Adrenal gland (tissue), 9 donors: ENCODE measurements at regions not wholly inside any gene's neighbourhood (a gene's known extent, or its start where the extent isn't known, plus 50 kb on each side); places are given as distances from the start of the nearest gene placed in this dataset.

Experiments
- DNase-seq, 7 donors: peaks; one replicate each; pipeline ENCODE4 v3.0.0-alpha.2; 2019 to 2020
- H3K27ac ChIP-seq, 5 donors: fragments of 200-600 bp; sonication (generic) in 4 of 5; 1 replicate in 3 of 5; 2 replicates in 2 of 5; pipeline versions ENCODE4 v1.5.1 to v1.8.0; 2016 to 2020; ENCODE audit warnings: mild to moderate bottlenecking in 1 of 5
- H3K27me3 ChIP-seq: fragments of 200-600 bp; 2 replicates; pipeline ENCODE4 v1.8.0; 2021
- H3K36me3 ChIP-seq, 2 donors: fragments of 200-600 bp; replicated peaks in 1 of 2; 1 replicate in 1 of 2; 2 replicates in 1 of 2; pipeline versions ENCODE4 v1.5.1 to v1.8.0; 2018 to 2022
- H3K4me1 ChIP-seq, 2 donors: fragments of 200-600 bp; replicated peaks in 1 of 2; 1 replicate in 1 of 2; 2 replicates in 1 of 2; pipeline versions ENCODE4 v1.5.1 to v1.8.0; 2018 to 2021
- H3K4me3 ChIP-seq, 4 donors: fragments of 200-600 bp; sonication (generic) in 3 of 4; one replicate each; pipeline ENCODE4 v1.5.1; 2016 to 2018
- H3K9me3 ChIP-seq, 3 donors: fragments of 200-600 bp; sonication (generic) in 1 of 3; replicated peaks in 1 of 3; 1 replicate in 2 of 3; 2 replicates in 1 of 3; pipeline versions ENCODE4 v1.5.1 to v1.8.0; 2016 to 2021
- POLR2A ChIP-seq, 2 donors: fragments of 450-650 bp; IDR thresholded peaks; one replicate each; pipeline ENCODE4 v1.6.1; 2017; ENCODE audit warnings: antibody characterized with exemption in 2 of 2, mild to moderate bottlenecking in 2 of 2, moderate library complexity in 1 of 2
- WGBS, 4 donors: extraction: QIAGEN DNeasy Blood & Tissue Kit in 2 of 4; methylation state at CpG; one replicate each; pipeline versions ENCODE4 v1.1.5 to v1.1.7; 2013 to 2017; 5-methylcytosine and 5-hydroxymethylcytosine counted together
- intact Hi-C, 2 donors: fragments of 100-400 bp; cut with DNase I; formaldehyde crosslinking; loops; one replicate each; pipeline versions ENCODE4 v1.14.1 to v1.15.0; 2022 to 2023
- TF ChIP-seq, protein P1 (sequence below), 6 experiments: fragments of 450-650 bp in 4 of 6; fragments of 200-600 bp in 2 of 6; sonication (generic) in 1 of 6; IDR thresholded peaks; 1 replicate in 5 of 6; 2 replicates in 1 of 6; pipeline versions ENCODE4 v1.5.1 to v1.8.0; 2016 to 2021; ENCODE audit warnings: antibody characterized with exemption in 6 of 6, mild to moderate bottlenecking in 2 of 6, moderate library complexity in 1 of 6
- donor health status: healthy with polysubstance abuse.
- donor health status: Bipolar disorder and iron deficiency.
- donor health status: DM: yes; HTN: yes; CAD: no.
- donor health status: DM: no; HTN: no; CAD: no.
- donor health status: DM: no; HTN: no; CAD: no.

DNA sequence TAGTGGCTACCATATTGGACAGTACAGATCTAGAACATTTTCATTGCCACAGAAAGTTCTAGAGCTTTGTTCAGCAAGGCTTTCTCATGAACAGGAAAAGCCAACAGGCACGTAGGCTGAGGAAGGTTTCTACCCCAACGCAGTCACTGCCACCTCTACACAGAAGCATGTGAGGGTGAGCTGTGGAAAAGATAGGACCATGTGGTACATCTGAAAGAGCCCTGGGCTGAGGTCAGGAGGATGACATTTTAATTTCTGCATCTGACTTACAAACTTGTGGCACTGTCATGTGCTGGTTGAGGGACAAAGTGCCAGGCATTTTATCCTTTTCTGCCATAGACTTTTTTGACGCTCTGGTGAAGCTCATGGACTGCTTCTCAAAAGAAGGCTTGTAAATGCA lies 454.2 kb downstream of the BCOR start:
- intact Hi-C loops: no loop called here
- WGBS, 4 donors: 73 to 99% (median 83%) methylated on average over 3 of the region's 3 CpGs
- DNase-seq: no peak
- Histone ChIP-seq H3K4me3 (no peak overlapping the region), H3K4me1 (peaks cover 0 to 5% of the 10 kb centered on the region in 2 donors), H3K27ac (no peak overlapping the region), H3K27me3 (peaks cover 7% of the 10 kb centered on the region), H3K36me3 (no peaks in the 10 kb centered on the region), H3K9me3 (no peaks in the 10 kb centered on the region)
- TF ChIP-seq, protein P1, sequence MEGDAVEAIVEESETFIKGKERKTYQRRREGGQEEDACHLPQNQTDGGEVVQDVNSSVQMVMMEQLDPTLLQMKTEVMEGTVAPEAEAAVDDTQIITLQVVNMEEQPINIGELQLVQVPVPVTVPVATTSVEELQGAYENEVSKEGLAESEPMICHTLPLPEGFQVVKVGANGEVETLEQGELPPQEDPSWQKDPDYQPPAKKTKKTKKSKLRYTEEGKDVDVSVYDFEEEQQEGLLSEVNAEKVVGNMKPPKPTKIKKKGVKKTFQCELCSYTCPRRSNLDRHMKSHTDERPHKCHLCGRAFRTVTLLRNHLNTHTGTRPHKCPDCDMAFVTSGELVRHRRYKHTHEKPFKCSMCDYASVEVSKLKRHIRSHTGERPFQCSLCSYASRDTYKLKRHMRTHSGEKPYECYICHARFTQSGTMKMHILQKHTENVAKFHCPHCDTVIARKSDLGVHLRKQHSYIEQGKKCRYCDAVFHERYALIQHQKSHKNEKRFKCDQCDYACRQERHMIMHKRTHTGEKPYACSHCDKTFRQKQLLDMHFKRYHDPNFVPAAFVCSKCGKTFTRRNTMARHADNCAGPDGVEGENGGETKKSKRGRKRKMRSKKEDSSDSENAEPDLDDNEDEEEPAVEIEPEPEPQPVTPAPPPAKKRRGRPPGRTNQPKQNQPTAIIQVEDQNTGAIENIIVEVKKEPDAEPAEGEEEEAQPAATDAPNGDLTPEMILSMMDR (IDR thresholded peaks at IDR 0.05): no peak
- TF ChIP-seq POLR2A (IDR thresholded peaks at IDR 0.05): no peak

DNA sequence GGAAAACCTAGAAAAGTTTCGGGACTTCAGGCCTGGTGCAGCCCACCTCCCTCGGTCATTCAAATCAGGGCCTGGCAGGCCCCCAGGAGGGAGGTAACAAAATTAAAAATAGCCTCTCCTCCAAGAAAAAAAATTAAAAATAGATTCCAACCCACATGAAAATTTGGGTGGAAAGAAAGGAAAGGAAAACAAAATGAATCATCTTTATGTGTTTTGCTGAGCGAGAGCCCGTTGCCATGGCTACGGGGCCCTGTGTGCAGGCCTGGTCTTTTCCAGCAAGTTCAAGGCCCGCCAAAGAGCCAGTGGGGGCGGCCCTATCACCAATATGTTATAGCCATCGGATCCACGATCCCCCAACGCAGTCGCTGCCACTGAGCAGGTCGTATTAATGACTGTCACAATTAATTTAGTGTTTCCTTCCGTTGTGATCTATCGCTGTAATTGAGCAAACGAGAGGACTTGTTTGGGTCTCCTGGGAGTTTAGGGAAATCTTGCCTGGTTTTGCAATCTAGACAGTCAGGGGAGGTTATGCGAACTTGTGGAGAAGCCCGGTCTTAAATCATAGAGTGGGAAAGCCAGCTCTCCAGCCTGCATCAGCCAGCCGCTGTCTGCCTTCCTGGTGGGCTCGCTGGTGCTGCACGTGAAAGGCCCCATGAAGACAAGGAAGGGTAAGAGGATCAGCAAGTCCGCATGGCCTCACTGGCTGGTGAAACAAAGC lies 452.4 kb downstream of the BCOR start:
- 21 to 63% (median 43%) methylated on average over 13 to 21 of the region's 21 CpGs for WGBS, 4 donors
- Histone ChIP-seq H3K36me3 (no peaks in the 10 kb centered on the region), H3K9me3 (no peaks in the 10 kb centered on the region), H3K27me3 (peaks cover 11% of the 10 kb centered on the region), H3K4me3 (no peak overlapping the region), H3K4me1 (peaks cover 0 to 5% of the 10 kb centered on the region in 2 donors), H3K27ac (peak overlapping the region in 1 of 5 donors; percentile 21)
- peak; percentile 51 to 83 (median 77) for DNase-seq
- intact Hi-C loops: no loop called here
- TF ChIP-seq POLR2A (IDR thresholded peaks at IDR 0.05): no peak
- TF ChIP-seq, protein P1 (IDR thresholded peaks at IDR 0.05): no peak

DNA sequence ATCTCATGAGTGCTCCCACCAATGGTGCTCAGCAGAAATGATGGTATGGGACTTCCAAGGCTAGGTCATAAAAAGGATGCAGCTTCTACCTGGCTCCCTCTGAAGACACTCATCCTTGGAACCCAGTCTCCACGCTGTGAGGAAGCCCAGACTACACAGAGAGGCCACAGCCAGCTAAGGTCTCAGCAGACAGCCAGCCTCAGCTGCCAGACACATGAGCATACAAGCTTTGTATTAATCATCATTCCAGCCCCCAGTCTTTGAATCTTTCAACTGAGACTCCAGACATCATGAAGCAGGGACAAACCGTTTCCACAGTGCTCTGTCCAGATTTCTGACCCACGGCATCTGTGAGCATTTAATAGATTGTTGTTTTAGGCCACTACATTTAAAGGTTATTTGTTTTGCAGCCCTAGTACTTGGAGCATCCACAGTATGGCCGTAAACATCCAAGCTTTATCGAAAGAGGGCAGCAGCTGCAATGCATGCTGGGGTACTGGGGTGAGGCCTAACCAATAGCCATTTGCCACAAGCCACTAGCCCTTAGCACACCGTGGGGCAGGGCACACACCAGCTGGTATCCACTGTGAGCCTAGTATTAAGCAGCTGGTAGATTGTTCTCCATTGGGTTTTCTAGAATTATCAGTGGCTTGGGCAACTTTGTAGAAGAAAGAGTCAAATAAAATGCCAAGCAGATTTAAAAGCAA lies 449.1 kb downstream of the BCOR start:
- 62 to 85% (median 65%) methylated on average over 3 to 6 of the region's 6 CpGs for WGBS, 4 donors
- Histone ChIP-seq H3K4me3 (no peak overlapping the region), H3K27ac (no peak overlapping the region), H3K9me3 (no peaks in the 10 kb centered on the region), H3K36me3 (no peaks in the 10 kb centered on the region), H3K27me3 (peaks cover 7% of the 10 kb centered on the region), H3K4me1 (peaks cover 0 to 5% of the 10 kb centered on the region in 2 donors)
- intact Hi-C loops: no loop called here
- TF ChIP-seq, protein P1 (IDR thresholded peaks at IDR 0.05): no peak
- TF ChIP-seq POLR2A (IDR thresholded peaks at IDR 0.05): no peak
- no peak for DNase-seq

GRCh38 chrX:39650768-39651347 lies 446.9 kb downstream of the BCOR start:
- TF ChIP-seq, protein P1 (IDR thresholded peaks at IDR 0.05): no peak
- no peak for TF ChIP-seq POLR2A (IDR thresholded peaks at IDR 0.05)
- Histone ChIP-seq H3K4me3 (no peak overlapping the region), H3K9me3 (no peaks in the 10 kb centered on the region), H3K36me3 (no peaks in the 10 kb centered on the region), H3K4me1 (no peaks in the 10 kb centered on the region), H3K27ac (no peak overlapping the region), H3K27me3 (peaks cover 19% of the 10 kb centered on the region)
- 60 to 81% (median 65%) methylated on average over 10 to 12 of the region's 12 CpGs for WGBS, 4 donors
- DNase-seq: peak in 1 of 7 donors; percentile 50
- intact Hi-C loops: no loop called here
